Smooth muscle cell (in vitro differentiated cells): ENCODE measurements at regions not wholly inside any gene's neighbourhood (a gene's known extent, or its start where the extent isn't known, plus 50 kb on each side); places are given as distances from the start of the nearest gene placed in this dataset.

Source experiments
- DNase-seq: peaks from one replicate; lab custom pipeline; 2025; ENCODE audit not compliant: unreplicated experiment; lab: John Stamatoyannopoulos, UW
- H2AFZ ChIP-seq: fragments of 200-600 bp; sonication (generic); 2 replicates; pipeline ENCODE4 v1.6.0; 2016; ENCODE audit warnings: antibody characterized with exemption, low read depth, mild to moderate bottlenecking
- H3F3A ChIP-seq: fragments of 200-600 bp; sonication (generic); 2 replicates; pipeline ENCODE4 v1.6.0; 2017; ENCODE audit warnings: antibody characterized with exemption, low read depth
- H3K27ac ChIP-seq: fragments of 200-600 bp; sonication (generic); 2 replicates; pipeline ENCODE4 v1.5.1; 2016; ENCODE audit warnings: low read depth, mild to moderate bottlenecking
- H3K27me3 ChIP-seq: fragments of 200-600 bp; sonication (generic); 2 replicates; pipeline ENCODE4 v1.6.1; 2016; ENCODE audit warnings: low read depth, mild to moderate bottlenecking
- H3K36me3 ChIP-seq: fragments of 200-600 bp; sonication (generic); 2 replicates; pipeline ENCODE4 v1.5.1; 2016; ENCODE audit warnings: low read depth
- H3K4me1 ChIP-seq: fragments of 200-600 bp; sonication (generic); 2 replicates; pipeline ENCODE4 v1.5.1; 2016; ENCODE audit warnings: low read depth
- H3K4me2 ChIP-seq: fragments of 200-600 bp; sonication (generic); 2 replicates; pipeline ENCODE4 v1.6.0; 2016; ENCODE audit warnings: mild to moderate bottlenecking
- H3K4me3 ChIP-seq: fragments of 200-600 bp; sonication (generic); 2 replicates; pipeline ENCODE4 v1.5.1; 2016; ENCODE audit warnings: mild to moderate bottlenecking
- H3K79me2 ChIP-seq: fragments of 200-600 bp; sonication (generic); 2 replicates; pipeline ENCODE4 v1.6.0; 2016; ENCODE audit warnings: low read depth, mild to moderate bottlenecking
- H3K9ac ChIP-seq: fragments of 200-600 bp; sonication (generic); 2 replicates; pipeline ENCODE4 v1.6.0; 2016; ENCODE audit warnings: low read depth
- H3K9me3 ChIP-seq: fragments of 200-600 bp; sonication (generic); replicated peaks from 2 replicates; pipeline ENCODE4 v1.5.1; 2016; ENCODE audit warnings: low read depth
- H4K20me1 ChIP-seq: fragments of 200-600 bp; sonication (generic); 2 replicates; pipeline ENCODE4 v1.6.0; 2016; ENCODE audit warnings: low read depth
- WGBS: methylation state at CpG from one replicate; pipeline ENCODE4 v1.1.7; 2016; ENCODE audit warnings: low lambda C conversion rate; 5-methylcytosine and 5-hydroxymethylcytosine counted together
- TF ChIP-seq, protein P1 (sequence below): fragments of 200-600 bp; sonication (generic); IDR thresholded peaks from 2 replicates; pipeline ENCODE4 v1.5.1; 2017; ENCODE audit warnings: borderline replicate concordance, mild to moderate bottlenecking, antibody characterized with exemption; ENCODE audit not compliant: insufficient read depth, poor library complexity, severe bottlenecking

DNA sequence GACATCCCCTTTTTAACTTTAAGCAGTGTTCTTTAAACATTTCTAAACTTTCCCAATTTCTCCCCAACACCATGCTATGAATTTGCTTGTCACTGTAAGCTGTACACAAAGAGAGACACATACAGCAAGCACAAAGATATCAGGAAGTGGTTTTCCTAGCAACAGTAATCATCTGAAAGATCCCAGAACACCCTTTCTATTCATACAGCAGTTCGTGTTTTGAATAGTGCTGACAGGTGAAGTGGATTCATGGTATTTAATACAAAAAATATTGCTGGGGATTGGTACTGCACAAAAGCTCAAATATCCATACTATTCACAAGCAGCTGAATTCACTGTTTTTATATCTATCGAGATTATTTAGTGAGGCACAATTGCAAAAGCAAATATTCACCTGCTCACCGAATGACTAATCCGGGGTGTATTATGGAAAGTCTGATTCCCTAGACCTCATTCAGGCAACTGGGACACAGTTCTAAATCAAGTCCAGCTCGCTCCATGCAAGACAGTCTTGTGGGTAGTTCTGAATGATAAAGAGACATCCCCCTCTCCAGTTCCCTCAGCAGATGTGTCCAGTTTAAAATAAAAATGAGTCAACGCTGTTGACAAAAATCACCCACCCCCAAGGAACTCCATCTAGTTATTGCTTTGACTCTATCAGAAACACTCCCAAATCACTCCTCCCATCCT, 107.1 kb upstream of the TSHZ2 start:
- WGBS, result 67% methylated on average over 6 of the region's 6 CpGs
- Histone ChIP-seq H3K27ac (no peak overlapping the region), H2AFZ (peak overlapping the region; percentile 53), H3F3A (no peaks in the 10 kb centered on the region), H3K4me2 (no peak overlapping the region), H3K36me3 (no peaks in the 10 kb centered on the region), H3K9ac (no peak overlapping the region), H3K9me3 (no peaks in the 10 kb centered on the region), H3K27me3 (no peaks in the 10 kb centered on the region), H3K4me1 (no peaks in the 10 kb centered on the region), H3K4me3 (no peak overlapping the region), H3K79me2 (no peaks in the 10 kb centered on the region), H4K20me1 (no peaks in the 10 kb centered on the region)
- TF ChIP-seq, protein P1, sequence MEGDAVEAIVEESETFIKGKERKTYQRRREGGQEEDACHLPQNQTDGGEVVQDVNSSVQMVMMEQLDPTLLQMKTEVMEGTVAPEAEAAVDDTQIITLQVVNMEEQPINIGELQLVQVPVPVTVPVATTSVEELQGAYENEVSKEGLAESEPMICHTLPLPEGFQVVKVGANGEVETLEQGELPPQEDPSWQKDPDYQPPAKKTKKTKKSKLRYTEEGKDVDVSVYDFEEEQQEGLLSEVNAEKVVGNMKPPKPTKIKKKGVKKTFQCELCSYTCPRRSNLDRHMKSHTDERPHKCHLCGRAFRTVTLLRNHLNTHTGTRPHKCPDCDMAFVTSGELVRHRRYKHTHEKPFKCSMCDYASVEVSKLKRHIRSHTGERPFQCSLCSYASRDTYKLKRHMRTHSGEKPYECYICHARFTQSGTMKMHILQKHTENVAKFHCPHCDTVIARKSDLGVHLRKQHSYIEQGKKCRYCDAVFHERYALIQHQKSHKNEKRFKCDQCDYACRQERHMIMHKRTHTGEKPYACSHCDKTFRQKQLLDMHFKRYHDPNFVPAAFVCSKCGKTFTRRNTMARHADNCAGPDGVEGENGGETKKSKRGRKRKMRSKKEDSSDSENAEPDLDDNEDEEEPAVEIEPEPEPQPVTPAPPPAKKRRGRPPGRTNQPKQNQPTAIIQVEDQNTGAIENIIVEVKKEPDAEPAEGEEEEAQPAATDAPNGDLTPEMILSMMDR, result no peak
- no peak for DNase-seq

DNA sequence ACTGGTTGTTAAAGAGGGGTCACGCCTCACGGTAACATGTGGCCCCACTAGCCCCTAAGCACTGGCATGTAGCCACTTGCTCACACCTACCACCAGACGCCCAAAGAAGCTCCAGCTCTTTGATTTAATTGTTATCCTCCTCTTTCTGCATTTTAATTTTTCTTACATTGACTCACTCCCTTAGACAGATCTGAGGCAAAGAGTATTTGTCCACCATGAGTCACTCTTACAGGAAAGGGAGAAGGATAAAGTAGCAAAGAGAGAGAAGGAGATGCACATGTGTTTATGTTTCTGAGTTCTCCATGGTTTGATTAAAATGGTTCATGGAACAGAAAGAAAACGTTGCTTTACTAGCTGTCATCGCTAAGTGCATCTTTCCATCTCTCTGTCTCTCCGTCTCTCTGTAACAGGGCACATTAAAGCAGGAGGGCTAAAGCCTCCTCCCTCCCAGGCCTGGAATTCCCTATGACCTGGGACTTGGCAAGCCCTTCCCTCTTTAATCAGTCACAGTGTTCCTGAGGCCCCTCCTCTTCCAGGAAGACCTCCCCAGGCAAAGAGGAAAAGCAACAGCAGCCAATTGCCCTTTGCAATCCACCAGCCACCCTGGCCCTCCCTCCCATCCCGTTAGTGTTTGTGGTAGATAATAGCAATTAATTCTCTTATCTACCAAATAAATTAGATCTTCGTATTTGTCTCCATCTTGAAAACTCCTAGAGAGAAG, 112.8 kb upstream of the TSHZ2 start:
- no peaks in the 10 kb centered on the region for H3F3A ChIP-seq
- no peaks in the 10 kb centered on the region for H3K79me2 ChIP-seq
- H4K20me1 ChIP-seq, result no peaks in the 10 kb centered on the region
- no peak overlapping the region for H3K4me3 ChIP-seq
- no peaks in the 10 kb centered on the region for H3K36me3 ChIP-seq
- H3K27ac ChIP-seq, result peak overlapping the region; percentile 30
- H3K4me1 ChIP-seq, result no peaks in the 10 kb centered on the region
- no peak for DNase-seq
- H3K27me3 ChIP-seq, result no peaks in the 10 kb centered on the region
- TF ChIP-seq, protein P1, result no peak
- no peak overlapping the region for H2AFZ ChIP-seq
- 42% methylated on average over 8 of the region's 8 CpGs for WGBS
- H3K9ac ChIP-seq, result no peak overlapping the region
- peak overlapping the region; percentile 59 for H3K4me2 ChIP-seq
- no peaks in the 10 kb centered on the region for H3K9me3 ChIP-seq

DNA sequence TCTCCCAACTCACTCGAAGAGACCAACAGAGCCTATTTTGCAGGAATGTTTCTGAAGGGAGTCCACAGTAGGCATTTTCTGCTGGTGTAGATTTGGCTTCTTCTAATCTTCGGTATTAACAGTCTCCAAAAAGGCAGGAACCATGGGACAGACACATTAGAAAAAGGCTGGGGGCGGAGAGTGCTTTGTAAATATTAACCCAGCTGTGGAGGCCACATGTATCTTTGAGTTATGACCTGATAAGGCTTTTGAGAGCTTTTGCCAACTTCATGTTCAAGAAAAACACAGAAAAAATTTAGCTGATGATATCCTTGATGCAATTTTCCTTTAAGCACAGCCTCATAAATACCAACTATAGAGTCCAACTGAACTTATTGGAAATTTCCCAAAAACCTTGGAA, 119.4 kb upstream of the TSHZ2 start:
- Histone ChIP-seq H3K4me1 (no peaks in the 10 kb centered on the region), H3K36me3 (no peaks in the 10 kb centered on the region), H3K4me2 (peak overlapping the region; percentile 14), H3K9ac (no peak overlapping the region), H3K4me3 (no peak overlapping the region), H4K20me1 (no peaks in the 10 kb centered on the region), H3K27ac (no peak overlapping the region), H3K9me3 (no peaks in the 10 kb centered on the region), H2AFZ (no peak overlapping the region), H3F3A (no peaks in the 10 kb centered on the region), H3K27me3 (no peaks in the 10 kb centered on the region), H3K79me2 (no peaks in the 10 kb centered on the region)
- TF ChIP-seq, protein P1, result no peak
- 66% methylated on average over 3 of the region's 3 CpGs for WGBS
- no peak for DNase-seq
